GM19240 (cell line): ENCODE measurements at regions not wholly inside any gene's neighbourhood (a gene's known extent, or its start where the extent isn't known, plus 50 kb on each side); places are given as distances from the start of the nearest gene placed in this dataset.

ENCODE experiments used
- DNase-seq: peaks from one replicate; pipeline ENCODE4 v3.0.0; 2011; ENCODE audit warnings: low spot score; ENCODE audit not compliant: insufficient read length

- DNase-seq = no peak
Observed at GRCh38 chr1:96240438-96240837, 481.1 kb upstream of the PTBP2 start.

DNA sequence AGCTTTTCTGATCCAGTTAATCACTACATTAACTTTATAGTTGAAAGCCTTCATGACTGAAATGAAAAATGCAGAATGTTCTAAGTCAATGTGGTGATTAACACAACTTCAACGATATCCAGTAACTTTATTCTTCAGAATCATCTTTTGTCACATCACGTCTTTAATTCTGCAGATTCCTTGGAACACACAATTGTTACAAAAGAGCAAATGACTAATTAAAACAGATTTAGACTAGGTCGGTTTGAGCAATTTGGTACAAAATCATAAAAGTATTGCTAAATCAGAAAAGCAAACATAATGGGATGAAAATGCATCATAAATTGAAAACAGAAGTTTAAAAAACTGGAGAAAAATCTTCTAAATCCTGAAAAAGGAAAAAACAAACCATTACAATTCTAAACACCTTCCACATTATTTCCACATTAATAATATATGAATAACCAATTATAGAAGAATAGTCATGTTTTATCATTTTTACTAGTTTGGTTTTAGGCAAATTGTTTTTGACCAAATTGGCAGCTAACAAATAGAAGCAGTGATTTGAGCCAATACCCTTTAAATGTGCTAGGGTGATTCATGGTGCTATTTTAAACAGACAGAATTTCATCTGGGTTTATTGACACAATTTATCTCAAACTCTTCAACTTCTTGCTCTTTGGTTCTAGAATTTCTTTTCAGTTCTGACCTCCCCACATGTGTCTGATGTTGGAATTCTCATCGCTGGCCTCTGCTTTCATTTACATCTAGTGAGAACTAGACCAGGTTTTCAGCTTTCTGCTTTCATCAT lies 468.1 kb upstream of the PTBP2 start:
- DNase-seq = no peak

DNA sequence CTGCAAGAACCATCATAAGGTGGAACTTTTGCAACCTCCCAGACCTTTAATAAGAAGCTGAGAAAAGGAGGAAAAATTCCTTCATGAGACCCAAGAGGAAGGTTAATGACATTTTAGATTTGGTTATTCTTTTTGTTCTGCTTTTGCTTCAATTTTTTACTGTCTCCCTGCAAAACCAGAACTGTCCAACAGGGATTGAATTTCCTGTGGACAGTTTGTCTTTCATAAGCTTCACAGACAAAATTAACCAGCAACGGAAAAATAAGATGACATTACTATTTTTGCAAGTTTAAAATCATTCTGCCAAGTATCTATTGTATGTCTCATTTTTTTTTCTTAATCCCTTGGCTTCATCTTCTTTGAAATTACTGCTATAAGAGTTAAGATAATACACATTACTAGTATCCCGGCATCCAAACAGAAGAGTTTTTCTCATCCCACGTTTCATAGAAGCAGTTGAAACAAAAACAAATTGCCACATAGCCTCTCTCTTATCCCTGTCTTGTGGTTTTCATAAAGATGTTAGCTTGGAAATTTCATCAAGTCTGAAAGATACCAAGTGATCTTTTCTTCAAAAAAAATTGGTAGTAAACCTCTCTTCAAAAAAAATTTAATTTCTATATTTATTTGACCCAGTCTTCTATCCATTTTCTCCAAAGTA lies 465.3 kb upstream of the PTBP2 start:
- DNase-seq = no peak

DNA sequence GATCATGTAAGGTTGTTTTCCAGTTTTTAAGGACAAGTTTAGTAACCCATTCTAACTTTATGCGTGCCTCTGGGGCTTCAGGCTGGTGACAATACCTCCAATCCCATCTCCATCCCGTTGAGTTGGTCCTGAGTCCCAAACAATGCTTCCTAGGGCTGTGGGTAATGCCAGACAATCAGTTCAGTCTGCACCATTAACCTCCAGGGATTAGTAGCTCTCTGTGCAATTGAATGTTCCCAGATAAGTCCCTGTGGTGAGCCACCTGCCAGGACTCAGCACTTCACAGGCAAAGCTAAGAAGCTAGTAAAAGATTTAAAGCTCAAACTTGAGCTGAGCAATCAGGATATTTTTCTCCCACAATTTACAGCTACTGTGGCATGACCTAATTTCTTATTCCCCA lies 462.2 kb upstream of the PTBP2 start:
- no peak for DNase-seq

GRCh38 chr1:96281491-96281890 lies 440.1 kb upstream of the PTBP2 start:
- DNase-seq = no peak

- no peak for DNase-seq
Observed at GRCh38 chr1:96290033-96290432, 431.6 kb upstream of the PTBP2 start.

DNA sequence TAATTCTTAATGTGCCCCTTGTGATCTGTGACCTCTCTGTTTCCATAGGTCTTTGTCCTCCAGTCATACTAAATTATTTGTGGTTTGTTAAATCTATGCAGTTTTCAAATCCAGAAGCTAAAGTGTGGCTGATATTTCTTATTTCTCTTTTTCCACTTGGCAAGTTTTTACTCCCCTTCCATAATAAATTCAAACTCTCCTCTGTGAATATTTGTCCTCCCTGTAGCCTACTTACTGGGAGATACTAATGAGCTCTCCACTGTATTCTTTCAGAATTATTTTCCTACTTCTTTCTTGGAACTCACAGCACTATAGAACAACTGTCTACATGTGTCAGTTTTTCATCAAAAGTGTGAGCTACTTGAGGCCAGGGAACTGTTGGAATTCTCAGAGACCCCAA lies 430.8 kb upstream of the PTBP2 start:
- no peak for DNase-seq

- DNase-seq = no peak
Observed at GRCh38 chr1:96291468-96291867, 430.1 kb upstream of the PTBP2 start.

DNA sequence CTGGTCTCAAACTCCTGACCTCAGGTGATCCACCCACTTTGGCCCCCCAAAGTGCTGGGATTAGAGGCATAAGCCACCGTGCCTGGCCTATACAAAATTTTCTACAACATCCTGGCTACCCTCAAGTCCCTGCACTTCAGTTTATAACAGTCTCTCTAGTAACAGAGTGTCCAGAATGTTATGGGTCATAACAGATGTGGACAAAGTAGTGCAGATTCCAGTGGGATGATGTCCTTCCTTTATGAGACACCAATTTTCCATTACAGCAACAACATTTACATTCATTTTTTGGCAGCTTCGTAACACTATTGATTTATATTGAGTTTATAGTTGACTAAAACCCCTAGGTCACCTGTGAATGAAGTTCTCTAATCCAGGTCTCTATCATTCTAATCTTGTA lies 429.4 kb upstream of the PTBP2 start:
- no peak for DNase-seq

DNA sequence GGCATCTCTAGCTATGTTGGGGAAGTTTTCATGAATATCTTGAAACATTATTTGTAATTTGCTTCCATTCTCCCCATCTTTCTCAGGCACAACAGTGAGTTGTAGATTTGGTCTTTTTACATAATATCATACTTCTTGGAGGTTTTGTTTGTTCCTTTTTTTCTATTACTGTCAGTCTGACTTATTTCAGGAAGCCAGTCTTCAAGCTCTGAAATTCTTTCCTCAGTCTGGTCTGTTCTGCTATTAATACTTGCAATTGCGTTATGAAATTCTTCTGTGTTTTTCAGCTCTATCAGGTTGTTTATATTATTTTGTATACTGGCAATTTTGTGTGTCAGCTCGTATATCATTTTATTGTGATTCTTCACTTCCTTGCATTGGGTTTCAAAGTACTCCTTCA lies 424.6 kb upstream of the PTBP2 start:
- no peak for DNase-seq

DNA sequence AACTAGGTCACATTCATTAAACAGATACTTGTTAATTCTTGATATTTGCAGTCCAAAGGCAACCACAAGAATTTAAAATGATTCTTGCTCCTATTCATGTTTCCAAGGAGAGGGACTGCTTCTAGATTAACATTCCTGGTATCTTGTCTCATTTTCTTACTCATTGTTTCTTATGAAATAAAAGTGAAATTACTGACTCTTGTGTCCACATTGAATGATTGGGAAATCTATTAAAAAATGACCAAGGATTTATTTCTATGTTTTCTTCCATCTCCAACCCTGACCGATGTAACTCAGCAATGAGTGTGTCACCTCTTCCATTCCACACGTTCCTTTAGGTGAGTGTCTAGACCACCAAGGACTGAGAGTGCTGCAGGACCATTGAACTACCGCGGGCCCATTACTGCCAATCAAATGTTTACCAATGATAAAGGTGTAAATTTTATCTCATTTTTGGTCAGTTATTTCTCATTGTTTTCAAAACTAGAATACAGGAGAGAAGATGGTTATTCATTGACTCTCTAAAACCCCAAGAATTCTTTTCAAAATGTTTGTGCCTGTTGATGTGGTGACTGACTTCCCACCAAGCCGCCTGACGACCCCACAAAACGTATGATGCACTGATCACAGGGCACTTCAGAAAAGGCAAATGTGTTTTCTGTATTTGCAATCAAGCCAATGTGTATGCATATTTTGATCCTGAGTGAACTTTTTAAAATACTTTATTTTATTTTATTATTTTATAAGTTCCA lies 414.6 kb upstream of the PTBP2 start:
- no peak for DNase-seq

- no peak for DNase-seq
Observed at GRCh38 chr1:96308314-96308713, 413.3 kb upstream of the PTBP2 start.

DNA sequence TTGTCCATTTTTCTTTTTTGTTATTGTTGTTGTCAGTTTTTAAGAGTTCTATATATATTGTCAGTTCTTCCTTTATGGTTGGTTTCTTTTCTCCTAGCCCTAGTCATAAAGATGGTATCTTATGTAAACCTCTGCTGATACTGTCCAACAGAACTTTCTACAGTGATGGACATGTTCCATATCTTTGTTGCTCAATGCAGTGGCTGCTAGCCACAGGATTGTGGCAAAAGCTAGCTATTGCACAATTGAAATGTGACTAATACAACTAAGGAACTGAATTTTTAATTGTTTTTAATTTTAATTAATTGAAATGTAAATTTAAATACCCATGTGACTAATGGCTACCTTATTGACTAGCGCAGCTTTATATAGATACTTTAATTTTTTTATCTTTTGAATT lies 411.8 kb upstream of the PTBP2 start:
- DNase-seq = no peak

- DNase-seq = no peak
Observed at GRCh38 chr1:96313216-96313615, 408.4 kb upstream of the PTBP2 start.

DNA sequence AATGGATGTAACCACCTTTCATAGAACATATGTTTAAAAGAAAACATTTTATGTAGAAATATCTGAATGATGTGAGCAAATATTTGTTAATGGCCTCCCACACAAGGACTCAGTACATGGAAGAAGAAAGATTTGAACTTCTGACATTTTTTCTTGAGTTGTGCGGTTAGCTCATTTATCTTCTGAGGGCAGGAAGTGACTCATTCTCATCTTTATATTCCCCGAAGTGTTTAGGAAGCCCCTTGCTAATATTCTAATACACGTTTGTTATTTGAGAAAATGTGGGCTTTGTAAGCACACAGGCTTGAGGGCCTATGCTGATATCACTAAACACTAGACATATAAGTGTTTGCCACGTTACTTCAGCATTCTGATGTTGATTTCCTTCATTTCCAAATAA lies 392.5 kb upstream of the PTBP2 start:
- DNase-seq = no peak

- no peak for DNase-seq
Observed at GRCh38 chr1:96331596-96331995, 390.0 kb upstream of the PTBP2 start.

DNA sequence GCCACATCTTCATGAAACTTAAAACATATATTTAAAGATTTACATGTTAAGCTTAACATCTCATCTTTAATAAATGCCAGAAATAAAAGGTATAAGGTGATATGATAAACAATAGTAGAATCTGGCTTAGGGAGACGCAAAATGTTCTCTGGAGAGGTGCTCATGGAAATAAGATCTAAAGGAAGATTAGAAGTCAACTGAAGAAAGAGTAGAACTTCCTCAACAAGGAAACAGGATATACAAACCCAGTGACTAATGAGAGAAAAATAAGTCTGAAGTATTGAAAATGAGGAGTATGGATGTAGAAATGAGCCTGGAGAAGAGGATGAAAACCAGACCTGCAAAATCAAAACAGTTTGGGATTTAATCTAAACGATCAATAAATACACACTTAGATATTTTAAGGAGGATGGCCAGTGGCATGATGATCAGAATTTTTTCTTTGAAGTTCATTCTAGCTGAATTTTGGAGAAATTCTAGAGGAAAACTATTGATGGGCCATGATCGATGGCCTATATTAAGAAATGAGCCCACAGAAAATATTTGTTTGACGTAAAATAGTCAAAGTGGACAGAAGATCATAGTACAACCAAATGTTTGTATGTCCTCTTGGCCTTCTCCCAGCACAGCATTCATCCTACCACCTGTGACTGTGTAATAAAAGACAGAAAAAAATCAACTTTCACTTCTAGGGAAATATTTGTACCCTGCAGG lies 387.9 kb upstream of the PTBP2 start:
- DNase-seq = no peak

DNA sequence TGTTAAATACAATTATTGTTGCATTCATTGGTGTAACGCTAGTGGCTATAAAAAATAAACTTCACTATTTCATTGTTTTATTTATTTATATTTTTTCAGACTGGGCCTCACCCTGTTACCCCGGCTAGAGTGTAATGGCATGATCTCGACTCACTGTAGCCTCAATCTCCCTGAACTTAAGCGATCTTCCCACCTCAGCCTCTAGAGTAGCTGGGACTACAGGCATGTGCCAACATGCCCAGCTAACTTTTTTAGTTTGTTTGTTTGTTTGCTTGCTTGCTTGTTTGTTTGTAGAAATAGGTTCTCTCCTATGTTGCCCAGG lies 387.4 kb upstream of the PTBP2 start:
- no peak for DNase-seq

DNA sequence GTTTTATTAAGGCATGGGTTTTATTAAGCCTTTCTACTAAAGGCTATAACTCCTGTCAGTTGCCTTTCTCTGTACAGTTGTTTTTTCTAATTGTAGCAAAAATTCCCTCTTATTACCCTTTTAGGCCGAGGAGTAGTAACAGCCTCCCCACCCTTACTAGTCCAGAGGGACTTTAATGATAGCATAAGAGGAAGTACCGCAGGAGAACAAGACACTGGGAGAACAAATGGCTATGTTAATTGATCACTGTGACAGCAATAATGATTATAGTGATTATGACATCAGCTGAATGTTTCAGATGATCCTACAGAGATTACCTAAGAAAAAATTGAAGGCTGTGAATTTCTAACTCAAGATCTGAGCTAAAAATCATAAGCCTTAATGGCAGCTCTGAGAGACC lies 383.0 kb upstream of the PTBP2 start:
- DNase-seq = no peak

- DNase-seq = no peak
Observed at GRCh38 chr1:96340686-96341085, 380.9 kb upstream of the PTBP2 start.

DNA sequence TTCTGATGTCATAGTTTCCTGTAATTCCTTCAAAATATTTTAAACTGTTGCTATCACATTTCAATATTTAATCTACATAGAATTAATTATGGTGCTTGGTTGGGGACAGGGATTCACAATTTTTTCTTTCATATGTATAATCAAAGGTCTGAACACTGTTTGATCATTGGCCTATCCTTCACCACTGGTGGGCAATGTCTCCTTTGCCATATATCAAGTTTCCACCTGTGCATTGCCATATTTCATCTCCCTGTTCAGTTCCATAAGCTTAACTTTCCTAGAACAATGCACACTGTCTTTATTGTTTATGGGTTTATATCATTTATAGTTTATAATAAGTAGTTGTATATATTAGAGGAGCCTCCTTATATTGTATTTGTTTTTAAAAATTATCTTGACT lies 374.9 kb upstream of the PTBP2 start:
- no peak for DNase-seq

DNA sequence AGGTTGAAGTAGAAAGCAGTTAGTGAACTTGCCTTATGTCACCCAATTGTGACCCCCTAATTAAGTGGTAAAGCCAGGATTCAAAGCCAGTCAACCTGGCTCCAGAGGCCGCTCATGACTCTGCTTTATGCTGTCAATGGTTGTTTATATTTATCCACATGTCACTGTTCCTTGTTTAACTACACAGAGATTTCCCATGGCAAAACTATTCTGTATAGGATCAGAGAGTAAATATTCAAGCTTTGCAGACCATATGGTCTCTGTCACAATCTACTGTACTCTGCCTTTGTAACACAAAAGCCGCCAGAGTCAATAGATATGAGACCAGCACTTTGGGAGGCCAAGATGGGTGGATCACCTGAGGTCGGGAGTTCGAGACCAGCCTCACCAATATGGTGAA lies 371.7 kb upstream of the PTBP2 start:
- DNase-seq = no peak
